ENCODE measurements at regions not wholly inside any gene's neighbourhood (a gene's known extent, or its start where the extent isn't known, plus 50 kb on each side); places are given as distances from the start of the nearest gene placed in this dataset.

GRCh38 chr18:38038242-38038641, 472.6 kb upstream of the CELF4 start:
- no peak overlapping the region for H4K8ac ChIP-seq (ENCODE audit: low read length)
- DNase-seq = no peak
- no peak overlapping the region for H2BK120ac ChIP-seq (ENCODE audit: low read depth, low read length)
- H3K9me3 ChIP-seq (ENCODE audit: control insufficient read depth, low read length) = no peaks in the 10 kb centered on the region
- no peak overlapping the region for H2BK15ac ChIP-seq (ENCODE audit: low read depth, poor library complexity, severe bottlenecking)
- H3K27me3 ChIP-seq (ENCODE audit: control insufficient read depth in 1 of 2, insufficient read depth in 1 of 2, low read length in 2 of 2) = no peaks in the 10 kb centered on the region
- H2AK5ac ChIP-seq (ENCODE audit: low read length, severe bottlenecking) = no peak overlapping the region
- H3K36me3 ChIP-seq (ENCODE audit: control insufficient read depth in 1 of 2, insufficient read depth in 2 of 2, low read depth in 1 of 2, low read length in 2 of 2) = no peaks in the 10 kb centered on the region
- no peak overlapping the region for H3K4me3 ChIP-seq (ENCODE audit: insufficient read depth in 1 of 2, low read depth in 1 of 2, low read length in 2 of 2)
- no peak overlapping the region for H3K18ac ChIP-seq (ENCODE audit: low read depth in 1 of 2, low read length in 2 of 2)
- no peak overlapping the region for H3K4me2 ChIP-seq (ENCODE audit: low read length, poor library complexity, severe bottlenecking)
- peaks cover 3% of the 10 kb centered on the region for H3K4me1 ChIP-seq (ENCODE audit: control insufficient read depth, insufficient read depth, low read depth, low read length)
- no peak overlapping the region for H2AFZ ChIP-seq (ENCODE audit: low read depth, low read length)
- no peak overlapping the region for H4K91ac ChIP-seq (ENCODE audit: low read length)
- no peak overlapping the region for H3K4ac ChIP-seq (ENCODE audit: low read depth in 1 of 2, low read length in 2 of 2)
- H3K79me1 ChIP-seq (replicated peaks; ENCODE audit: low read length, poor library complexity, severe bottlenecking) = no peaks in the 10 kb centered on the region
- H3K9ac ChIP-seq (ENCODE audit: low read length) = no peak overlapping the region
- no peak overlapping the region for H3K27ac ChIP-seq (ENCODE audit: low read length, poor library complexity, severe bottlenecking)
- no peak overlapping the region for H3K23ac ChIP-seq (ENCODE audit: low read length in 2 of 2)
- H2BK5ac ChIP-seq (ENCODE audit: low read depth, low read length, poor library complexity, severe bottlenecking) = no peak overlapping the region
- H2BK12ac ChIP-seq (ENCODE audit: low read length in 2 of 2) = no peak overlapping the region
- no peak overlapping the region for H3K14ac ChIP-seq (ENCODE audit: low read length in 2 of 2)

DNA sequence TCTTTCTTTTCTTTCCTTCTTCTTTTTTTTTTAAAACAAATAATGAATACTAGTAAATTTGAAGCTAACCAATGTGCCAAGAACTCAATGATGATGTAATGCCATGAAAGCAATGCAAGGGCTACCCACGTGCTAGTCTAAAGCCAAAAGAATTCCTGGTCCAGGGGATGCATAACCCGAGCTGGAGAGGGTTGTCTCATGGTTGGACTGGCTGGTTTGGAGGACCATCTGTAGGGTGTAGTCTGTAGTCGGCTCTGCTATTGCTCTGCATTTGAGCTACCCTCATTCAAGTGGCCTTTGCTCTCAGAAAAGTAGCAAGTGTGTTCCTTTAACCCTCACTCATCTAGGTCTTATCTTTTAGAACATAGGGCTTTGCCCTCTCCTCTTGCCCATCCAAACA, 469.6 kb upstream of the CELF4 start:
- WGBS = 80% methylated on average over 3 of the region's 3 CpGs
- Histone ChIP-seq H2BK120ac (ENCODE audit: low read depth, low read length) (no peak overlapping the region), H3K36me3 (ENCODE audit: control insufficient read depth in 1 of 2, insufficient read depth in 2 of 2, low read depth in 1 of 2, low read length in 2 of 2) (no peaks in the 10 kb centered on the region), H3K79me1 (replicated peaks; ENCODE audit: low read length, poor library complexity, severe bottlenecking) (no peaks in the 10 kb centered on the region), H3K27ac (ENCODE audit: low read length, poor library complexity, severe bottlenecking) (no peak overlapping the region), H3K4me3 (ENCODE audit: insufficient read depth in 1 of 2, low read depth in 1 of 2, low read length in 2 of 2) (no peak overlapping the region), H4K8ac (ENCODE audit: low read length) (no peak overlapping the region), H2AK5ac (ENCODE audit: low read length, severe bottlenecking) (no peak overlapping the region), H3K9me3 (ENCODE audit: control insufficient read depth, low read length) (no peaks in the 10 kb centered on the region), H2AFZ (ENCODE audit: low read depth, low read length) (no peak overlapping the region), H3K14ac (ENCODE audit: low read length in 2 of 2) (no peak overlapping the region), H3K23ac (ENCODE audit: low read length in 2 of 2) (no peak overlapping the region), H3K9ac (ENCODE audit: low read length) (no peak overlapping the region), H3K18ac (ENCODE audit: low read depth in 1 of 2, low read length in 2 of 2) (no peak overlapping the region), H3K4ac (ENCODE audit: low read depth in 1 of 2, low read length in 2 of 2) (no peak overlapping the region), H2BK12ac (ENCODE audit: low read length in 2 of 2) (no peak overlapping the region), H3K4me2 (ENCODE audit: low read length, poor library complexity, severe bottlenecking) (no peak overlapping the region), H4K91ac (ENCODE audit: low read length) (no peak overlapping the region), H2BK5ac (ENCODE audit: low read depth, low read length, poor library complexity, severe bottlenecking) (no peak overlapping the region), H2BK15ac (ENCODE audit: low read depth, poor library complexity, severe bottlenecking) (no peak overlapping the region), H3K4me1 (ENCODE audit: control insufficient read depth, insufficient read depth, low read depth, low read length) (peaks cover 2% of the 10 kb centered on the region), H3K27me3 (ENCODE audit: control insufficient read depth in 1 of 2, insufficient read depth in 1 of 2, low read length in 2 of 2) (no peaks in the 10 kb centered on the region)
- DNase-seq = no peak

- H3K9ac ChIP-seq (ENCODE audit: low read length) = no peak overlapping the region
- H4K8ac ChIP-seq (ENCODE audit: low read length) = no peak overlapping the region
- H3K4me2 ChIP-seq (ENCODE audit: low read length, poor library complexity, severe bottlenecking) = no peak overlapping the region
- no peaks in the 10 kb centered on the region for H3K79me1 ChIP-seq (replicated peaks; ENCODE audit: low read length, poor library complexity, severe bottlenecking)
- no peak overlapping the region for H3K4ac ChIP-seq (ENCODE audit: low read depth in 1 of 2, low read length in 2 of 2)
- H3K9me3 ChIP-seq (ENCODE audit: control insufficient read depth, low read length) = no peaks in the 10 kb centered on the region
- no peak overlapping the region for H3K27ac ChIP-seq (ENCODE audit: low read length, poor library complexity, severe bottlenecking)
- peaks cover 3% of the 10 kb centered on the region for H3K4me1 ChIP-seq (ENCODE audit: control insufficient read depth, insufficient read depth, low read depth, low read length)
- no peak overlapping the region for H2AK5ac ChIP-seq (ENCODE audit: low read length, severe bottlenecking)
- no peak overlapping the region for H3K14ac ChIP-seq (ENCODE audit: low read length in 2 of 2)
- no peaks in the 10 kb centered on the region for H3K27me3 ChIP-seq (ENCODE audit: control insufficient read depth in 1 of 2, insufficient read depth in 1 of 2, low read length in 2 of 2)
- no peak overlapping the region for H2BK12ac ChIP-seq (ENCODE audit: low read length in 2 of 2)
- no peak overlapping the region for H2AFZ ChIP-seq (ENCODE audit: low read depth, low read length)
- no peak overlapping the region for H3K4me3 ChIP-seq (ENCODE audit: insufficient read depth in 1 of 2, low read depth in 1 of 2, low read length in 2 of 2)
- no peak overlapping the region for H3K18ac ChIP-seq (ENCODE audit: low read depth in 1 of 2, low read length in 2 of 2)
- no peak overlapping the region for H2BK5ac ChIP-seq (ENCODE audit: low read depth, low read length, poor library complexity, severe bottlenecking)
- no peak overlapping the region for H2BK15ac ChIP-seq (ENCODE audit: low read depth, poor library complexity, severe bottlenecking)
- WGBS = 55% methylated on average over 2 of the region's 3 CpGs
- H3K36me3 ChIP-seq (ENCODE audit: control insufficient read depth in 1 of 2, insufficient read depth in 2 of 2, low read depth in 1 of 2, low read length in 2 of 2) = no peaks in the 10 kb centered on the region
- DNase-seq = no peak
- no peak overlapping the region for H4K91ac ChIP-seq (ENCODE audit: low read length)
- no peak overlapping the region for H2BK120ac ChIP-seq (ENCODE audit: low read depth, low read length)
- no peak overlapping the region for H3K23ac ChIP-seq (ENCODE audit: low read length in 2 of 2)
These were observed 467.7 kb upstream of the CELF4 start for GRCh38 chr18:38033282-38033681.

DNA sequence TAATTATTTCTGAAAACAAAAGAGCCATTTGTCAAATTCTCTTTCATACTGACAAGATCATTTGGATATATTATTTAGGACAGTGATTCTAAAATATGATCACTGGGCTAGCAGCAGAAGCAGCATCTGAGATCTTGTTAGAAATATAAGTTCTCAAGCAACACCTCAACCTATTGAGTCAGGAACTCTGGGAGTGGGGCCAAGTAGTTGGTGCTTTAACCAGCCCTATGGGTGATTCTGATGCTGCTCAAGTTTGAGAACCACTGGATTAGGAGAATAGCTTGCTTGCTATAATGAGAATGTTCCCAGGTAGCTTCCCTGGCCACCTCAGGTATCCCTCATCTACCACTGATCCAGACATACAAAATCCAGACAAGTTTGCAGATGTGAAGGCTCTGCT, 466.9 kb upstream of the CELF4 start:
- Histone ChIP-seq H3K4me2 (ENCODE audit: low read length, poor library complexity, severe bottlenecking) (no peak overlapping the region), H2AFZ (ENCODE audit: low read depth, low read length) (no peak overlapping the region), H3K9me3 (ENCODE audit: control insufficient read depth, low read length) (no peaks in the 10 kb centered on the region), H3K4me3 (ENCODE audit: insufficient read depth in 1 of 2, low read depth in 1 of 2, low read length in 2 of 2) (no peak overlapping the region), H3K4me1 (ENCODE audit: control insufficient read depth, insufficient read depth, low read depth, low read length) (peaks cover 3% of the 10 kb centered on the region), H3K27ac (ENCODE audit: low read length, poor library complexity, severe bottlenecking) (no peak overlapping the region), H2BK15ac (ENCODE audit: low read depth, poor library complexity, severe bottlenecking) (no peak overlapping the region), H3K14ac (ENCODE audit: low read length in 2 of 2) (no peak overlapping the region), H2BK12ac (ENCODE audit: low read length in 2 of 2) (no peak overlapping the region), H3K27me3 (ENCODE audit: control insufficient read depth in 1 of 2, insufficient read depth in 1 of 2, low read length in 2 of 2) (no peaks in the 10 kb centered on the region), H3K23ac (ENCODE audit: low read length in 2 of 2) (no peak overlapping the region), H4K8ac (ENCODE audit: low read length) (no peak overlapping the region), H3K36me3 (ENCODE audit: control insufficient read depth in 1 of 2, insufficient read depth in 2 of 2, low read depth in 1 of 2, low read length in 2 of 2) (no peaks in the 10 kb centered on the region), H3K4ac (ENCODE audit: low read depth in 1 of 2, low read length in 2 of 2) (no peak overlapping the region), H3K18ac (ENCODE audit: low read depth in 1 of 2, low read length in 2 of 2) (no peak overlapping the region), H2AK5ac (ENCODE audit: low read length, severe bottlenecking) (peak overlapping the region; percentile 7), H3K9ac (ENCODE audit: low read length) (no peak overlapping the region), H2BK120ac (ENCODE audit: low read depth, low read length) (no peak overlapping the region), H3K79me1 (replicated peaks; ENCODE audit: low read length, poor library complexity, severe bottlenecking) (no peaks in the 10 kb centered on the region), H4K91ac (ENCODE audit: low read length) (no peak overlapping the region), H2BK5ac (ENCODE audit: low read depth, low read length, poor library complexity, severe bottlenecking) (no peak overlapping the region)
- no peak for DNase-seq
